HG02588 (cell line): ENCODE measurements at regions not wholly inside any gene's neighbourhood (a gene's known extent, or its start where the extent isn't known, plus 50 kb on each side); places are given as distances from the start of the nearest gene placed in this dataset.
"Not testable (repeated sequence)": the region's sequence is repeated elsewhere in the genome, so short reads cannot be mapped to it uniquely, and the experiment has no call there.

Experiments used
- ATAC-seq: cut with Tn5 transposase; IDR thresholded peaks from one replicate; pipeline ENCODE4 v1.9.1; 2021; ENCODE audit warnings: mild to moderate bottlenecking, moderate library complexity; ENCODE audit not compliant: unreplicated experiment

DNA sequence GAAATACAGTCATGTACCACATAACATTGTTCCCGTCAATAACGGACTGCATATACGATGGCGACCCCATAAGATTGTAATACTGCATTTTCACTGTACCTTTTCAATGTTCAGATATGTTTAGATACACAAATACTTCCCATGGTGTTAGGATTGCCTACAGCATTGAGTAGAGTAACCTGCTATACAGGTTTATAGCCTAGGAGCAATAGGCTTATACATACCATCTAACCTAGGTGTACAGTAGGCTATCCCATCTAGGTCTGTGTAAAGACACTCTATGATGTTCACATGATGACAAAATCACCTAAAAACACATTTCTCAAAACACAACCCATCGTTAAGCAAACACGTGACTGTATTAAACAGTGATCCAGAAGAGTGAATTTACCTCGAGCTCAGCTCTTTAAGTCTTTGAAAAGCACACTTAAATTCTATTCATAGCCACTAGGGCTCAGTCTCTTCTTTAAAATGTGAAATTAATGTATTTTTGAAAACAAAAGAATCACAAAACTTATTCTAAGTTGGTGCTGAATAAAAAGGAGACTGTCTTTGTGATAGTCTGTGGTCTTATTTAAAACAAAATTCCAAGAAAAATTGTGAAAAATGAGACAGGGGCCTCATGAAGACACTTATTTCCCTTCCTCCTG, 239.1 kb upstream of the ARID2 start:
- no peak for ATAC-seq

DNA sequence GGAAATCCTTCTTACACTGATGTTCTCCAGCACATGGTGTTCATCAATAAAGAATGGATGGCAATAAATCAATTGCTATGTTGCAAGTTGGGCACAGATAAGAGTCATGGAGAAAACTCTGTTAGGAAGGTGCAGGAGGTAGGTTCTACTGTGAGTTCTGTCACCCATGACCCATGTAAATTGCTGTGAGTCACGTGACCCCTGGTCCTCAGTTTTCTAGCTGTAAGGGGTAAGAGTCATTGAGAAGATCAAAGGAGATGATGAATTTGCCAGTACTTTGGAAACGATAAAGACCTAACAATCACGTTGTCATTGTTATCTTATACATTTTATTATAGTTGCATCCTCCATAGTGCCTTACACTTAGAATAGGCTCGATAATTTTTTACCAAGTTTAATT, 235.2 kb upstream of the ARID2 start:
- ATAC-seq = no peak

DNA sequence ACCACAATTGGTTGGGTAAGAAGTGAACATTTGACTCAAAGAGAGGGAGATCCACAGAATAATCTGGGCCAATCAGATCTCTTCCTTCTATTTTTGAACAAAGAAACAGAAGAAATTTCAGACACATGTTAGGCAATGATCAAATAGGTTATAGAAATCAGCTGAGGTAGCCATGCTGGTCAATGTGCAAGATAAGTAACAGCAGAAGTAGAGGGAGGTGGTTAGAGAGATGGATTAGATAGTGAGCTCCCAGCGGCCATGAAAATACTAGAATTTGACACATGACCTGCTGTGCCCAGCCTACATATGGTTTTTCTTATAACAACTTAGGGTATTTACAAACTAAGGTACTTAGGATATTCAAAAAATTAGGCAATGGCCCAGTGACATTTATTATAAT, 230.9 kb upstream of the ARID2 start:
- no peak for ATAC-seq

DNA sequence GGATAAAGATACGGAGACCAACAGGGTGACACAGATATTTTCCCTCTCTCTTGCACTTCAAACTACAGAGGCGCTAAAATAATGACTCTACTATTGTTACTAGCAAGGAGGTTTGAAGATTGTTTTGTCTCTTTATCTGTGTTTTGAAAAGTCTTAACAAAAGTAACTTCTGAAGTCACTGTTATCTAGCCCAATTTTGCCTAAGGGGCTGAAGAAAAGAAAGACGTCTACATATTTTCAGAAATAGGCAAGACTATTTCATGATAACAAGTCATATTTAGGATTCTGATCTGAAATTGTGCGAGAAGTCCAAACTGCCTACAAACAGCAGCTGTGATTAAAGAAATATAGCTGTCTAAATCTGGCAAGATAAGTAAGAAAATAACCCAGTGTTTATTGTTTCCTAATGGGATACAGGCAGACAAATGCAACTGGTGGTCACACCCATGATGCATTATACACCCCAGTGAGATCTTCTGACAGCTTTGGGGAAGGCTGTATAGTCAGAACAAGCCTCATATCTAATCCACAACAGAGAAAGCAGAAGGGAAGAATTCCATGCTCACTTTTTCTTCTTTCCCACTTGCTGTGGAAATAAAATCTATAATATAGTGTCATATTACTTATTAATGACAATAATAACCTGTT, 226.9 kb upstream of the ARID2 start:
- no peak for ATAC-seq

DNA sequence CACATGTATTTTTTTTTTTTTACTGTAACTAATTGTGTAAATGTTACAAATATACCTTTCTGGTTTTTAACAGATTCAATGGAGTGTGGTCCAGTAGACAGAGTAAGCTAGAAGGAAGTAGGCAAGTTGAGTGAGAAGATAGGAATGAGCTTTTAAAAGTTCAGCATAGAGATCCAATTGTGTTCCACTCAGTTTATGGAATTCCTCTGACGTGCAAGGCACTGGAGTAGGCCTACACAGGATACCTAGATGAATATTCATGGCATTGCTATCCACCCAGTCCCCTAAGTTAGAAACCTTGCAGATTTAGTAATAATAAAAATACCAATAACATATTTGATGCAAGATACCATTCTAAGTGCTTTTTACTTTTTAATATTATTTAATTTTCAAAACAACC, 225.6 kb upstream of the ARID2 start:
- ATAC-seq = no peak

DNA sequence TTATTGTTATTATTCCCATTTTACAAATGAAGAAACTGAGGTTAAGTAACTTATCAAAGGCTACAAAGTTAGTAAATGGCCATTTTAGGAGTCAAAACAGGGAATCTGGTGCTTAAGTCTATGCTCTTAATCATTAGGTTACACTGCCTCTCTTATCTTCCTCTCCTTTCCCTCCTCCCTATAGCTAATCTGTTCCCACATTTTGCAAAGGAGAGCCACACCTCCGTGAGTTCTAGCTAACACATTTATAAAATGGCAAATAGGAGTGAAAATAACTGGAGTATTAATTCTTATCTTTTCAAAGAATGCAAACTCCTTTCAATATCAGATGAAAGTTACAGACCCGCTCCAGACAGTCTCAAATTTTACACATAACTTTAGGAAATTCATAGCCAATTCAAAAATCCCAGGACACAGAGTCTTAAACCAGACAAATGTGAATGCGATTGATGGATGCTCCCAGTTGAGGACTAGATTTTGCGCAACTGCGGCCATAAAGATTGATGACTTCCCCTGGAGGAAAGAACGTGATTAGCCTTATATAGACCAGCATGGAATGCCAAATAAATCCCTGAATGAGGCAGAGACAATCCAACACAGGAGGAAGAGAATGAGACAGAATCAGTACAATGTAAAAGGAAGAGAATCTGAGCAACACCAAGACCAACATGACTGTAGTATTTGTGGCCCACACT, 225.0 kb upstream of the ARID2 start:
- no peak for ATAC-seq

DNA sequence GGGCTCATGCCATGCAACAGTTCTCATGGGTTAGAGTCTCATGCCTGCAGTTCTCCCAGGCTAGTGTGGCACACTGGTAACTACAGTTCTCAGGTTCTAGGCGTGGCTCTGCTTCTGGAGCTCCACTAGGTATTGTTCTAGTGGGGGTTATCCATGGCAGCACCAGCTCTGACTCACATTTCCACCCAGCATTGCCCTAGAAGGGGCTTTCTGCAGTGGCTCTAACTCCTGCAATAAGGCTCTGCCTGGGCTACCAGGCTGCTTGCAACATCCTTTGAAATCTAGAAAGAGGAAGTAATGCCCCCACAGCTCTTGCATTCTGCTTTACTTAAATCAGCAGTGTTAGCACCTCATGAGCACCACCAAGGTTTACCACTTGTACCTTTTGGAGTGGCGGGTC, 220.3 kb upstream of the ARID2 start:
- ATAC-seq = no peak

DNA sequence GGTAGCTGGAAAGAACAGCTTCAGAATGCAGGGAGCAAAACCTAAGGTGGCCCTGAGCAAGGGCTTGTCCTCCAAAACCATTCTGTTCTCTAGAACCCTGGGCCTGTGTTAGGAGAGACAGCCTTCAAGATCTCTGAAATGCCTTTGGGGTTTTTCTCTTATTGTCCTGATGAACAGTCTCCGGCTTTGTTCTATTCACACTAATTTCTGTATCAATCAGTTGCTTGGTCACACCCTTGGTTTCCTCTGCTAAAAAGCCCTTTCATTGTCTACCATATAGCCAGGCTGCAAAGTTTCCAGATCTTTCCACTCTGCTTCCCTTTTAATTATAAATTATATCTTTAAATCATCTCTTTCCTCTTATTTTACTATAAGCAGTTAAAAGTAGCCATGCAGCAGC, 219.9 kb upstream of the ARID2 start:
- no peak for ATAC-seq

DNA sequence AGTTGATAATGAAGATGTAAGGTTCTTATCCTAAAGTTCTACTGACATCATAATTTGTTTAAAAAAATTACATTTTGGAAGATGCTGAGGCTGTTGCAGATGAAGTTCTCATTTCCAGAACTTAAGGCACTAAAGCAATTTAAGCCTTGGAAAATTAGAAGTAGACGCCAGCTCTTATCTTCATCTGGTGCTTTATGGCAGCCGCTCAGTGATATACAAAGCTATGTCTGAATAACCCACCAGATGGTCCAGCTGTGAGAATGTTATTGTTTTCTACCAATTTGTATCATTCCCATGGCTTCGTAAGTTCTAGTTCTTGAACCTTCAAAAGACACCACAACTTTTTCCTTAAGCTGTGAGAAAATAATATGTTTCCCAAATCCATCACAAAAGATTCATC, 212.1 kb upstream of the ARID2 start:
- ATAC-seq = no peak

DNA sequence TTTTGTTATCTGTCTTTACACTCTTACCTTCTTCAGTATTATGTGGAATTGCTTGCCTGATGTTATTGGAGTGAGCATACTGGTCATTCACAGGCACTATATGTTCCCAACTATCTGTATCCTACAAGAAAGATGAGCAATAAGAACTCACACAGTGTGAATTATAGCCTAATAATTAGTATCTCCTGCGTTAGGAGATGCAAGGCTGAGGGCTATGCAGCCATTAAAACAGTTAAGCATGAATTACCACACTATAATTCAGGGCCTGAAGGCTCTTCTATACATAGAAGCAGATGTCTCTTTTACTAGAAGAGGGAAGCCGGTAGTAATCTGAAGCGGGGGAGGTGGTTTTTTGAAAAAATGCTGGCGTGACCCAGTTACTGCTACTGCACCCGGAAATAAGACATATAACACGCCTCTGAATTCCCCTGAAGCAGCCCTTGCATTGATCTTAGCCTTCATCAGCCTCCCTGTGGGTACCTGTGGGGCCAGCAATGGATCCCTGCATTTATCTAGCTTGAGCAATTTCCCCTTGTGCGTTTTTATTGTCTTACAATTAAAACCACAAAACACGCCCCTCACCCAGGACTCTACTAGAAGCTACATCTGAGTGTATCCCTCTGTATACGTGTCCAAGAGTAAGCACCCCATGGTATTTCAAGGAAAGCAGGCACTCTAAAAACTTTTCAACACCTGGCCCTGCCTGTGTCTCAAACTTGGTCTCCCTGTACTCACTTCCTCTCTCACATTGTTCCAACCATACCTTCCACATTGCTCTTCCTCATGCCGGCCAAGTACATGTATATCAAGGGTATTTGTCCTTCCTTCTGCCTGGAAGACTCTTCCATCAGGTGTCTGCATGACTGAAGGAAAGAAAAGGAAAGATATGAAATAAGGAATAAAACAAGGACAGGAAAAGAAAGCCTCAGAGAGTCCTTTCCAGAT, 210.9 kb upstream of the ARID2 start:
- peak; percentile 59 for ATAC-seq

DNA sequence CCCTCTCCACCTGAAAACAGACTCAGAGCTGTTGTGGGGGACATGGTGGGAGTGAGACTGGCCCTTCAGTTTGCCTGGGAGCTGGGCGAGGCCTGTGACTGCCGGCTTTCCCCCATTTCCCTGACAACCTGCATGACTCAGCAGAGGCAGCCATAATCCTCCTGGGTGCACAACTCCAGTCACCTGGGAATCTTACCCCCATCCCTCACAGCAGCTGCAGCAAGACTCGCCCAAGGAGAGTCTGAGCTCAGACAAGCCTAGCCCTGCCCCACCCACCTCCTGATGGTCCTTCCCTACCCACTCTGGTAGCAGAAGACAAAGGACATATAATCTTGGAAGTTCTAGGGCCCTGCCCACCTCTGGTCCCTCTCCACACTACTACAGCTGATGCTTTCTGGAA, 207.3 kb upstream of the ARID2 start:
- no peak for ATAC-seq

DNA sequence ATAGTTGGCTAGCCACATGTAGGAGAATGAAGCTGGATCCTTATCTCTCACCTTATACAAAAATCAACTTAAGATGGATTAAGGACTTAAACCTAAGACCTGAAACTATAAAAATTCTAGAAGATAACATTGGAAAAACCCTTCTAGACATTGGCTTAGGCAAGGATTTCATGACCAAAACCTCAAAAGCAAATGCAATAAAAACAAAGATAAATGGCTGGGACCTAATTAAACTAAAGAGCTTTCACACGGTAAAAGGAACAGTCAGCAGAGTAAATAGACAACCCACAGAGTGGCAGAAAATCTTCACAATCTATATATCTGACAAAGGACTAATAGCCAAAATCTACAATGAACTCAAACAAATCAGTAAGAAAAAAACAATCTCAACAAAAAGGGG, 202.7 kb upstream of the ARID2 start:
- not testable (repeated sequence) for ATAC-seq

DNA sequence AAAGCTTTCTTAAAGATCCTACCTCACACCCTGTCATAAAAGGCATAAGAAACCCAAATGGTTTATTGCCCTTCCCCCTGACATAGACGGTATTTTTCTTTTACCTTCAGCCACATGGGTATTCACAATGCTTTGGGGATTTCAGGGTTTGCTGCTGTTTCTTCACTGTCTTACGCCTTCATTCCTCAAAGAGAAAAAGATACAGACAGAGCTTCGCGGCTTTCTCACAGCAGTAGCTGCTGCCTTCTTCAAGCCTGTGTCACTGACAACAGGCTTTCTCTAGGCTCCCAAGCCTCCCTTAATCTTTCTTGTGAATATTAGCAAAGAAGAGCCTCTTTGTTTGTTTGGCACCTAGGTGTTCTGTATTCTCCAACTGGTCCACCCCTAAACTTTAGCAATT, 197.4 kb upstream of the ARID2 start:
- ATAC-seq = no peak

DNA sequence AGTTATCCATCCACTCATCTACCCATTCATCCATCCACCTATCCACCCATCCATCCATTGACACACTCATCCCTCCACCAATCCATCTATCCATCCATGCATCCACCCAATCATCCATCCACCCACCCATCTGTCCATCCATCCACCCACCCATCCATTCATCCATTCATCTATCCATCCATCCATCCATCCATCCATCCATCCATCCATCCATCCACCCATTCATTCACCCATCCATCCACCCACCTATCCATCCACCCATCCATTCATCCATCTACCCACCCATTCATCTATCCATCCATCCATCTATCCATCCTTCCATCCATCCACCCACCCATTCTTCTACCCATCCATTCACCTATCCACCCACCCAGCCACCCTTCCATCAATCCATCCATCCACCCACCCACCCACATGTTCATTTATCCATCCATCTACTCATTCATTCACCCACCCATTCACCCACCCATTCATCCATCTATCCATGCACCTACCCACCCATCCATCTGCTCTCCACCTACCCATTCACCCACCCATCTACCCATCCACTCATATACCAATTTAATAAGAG, 193.8 kb upstream of the ARID2 start:
- no peak for ATAC-seq

DNA sequence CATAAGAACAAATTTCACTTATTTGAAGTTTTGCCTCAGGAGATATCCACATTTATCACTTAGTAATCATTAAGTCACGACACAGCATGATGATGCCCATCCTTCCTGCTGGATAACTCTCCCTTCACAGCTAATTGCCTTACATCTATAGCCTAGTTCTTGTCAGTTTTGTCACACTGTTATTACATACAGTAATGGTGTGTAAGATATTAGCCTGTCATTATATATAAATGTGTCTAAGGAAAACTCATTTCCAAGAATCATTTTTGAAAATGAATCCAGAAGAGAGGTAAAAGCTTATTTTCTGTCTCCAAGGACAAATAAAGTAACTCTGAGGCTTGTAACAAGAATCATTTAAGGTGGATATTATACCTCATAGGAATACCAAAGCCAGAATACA, 193.2 kb upstream of the ARID2 start:
- no peak for ATAC-seq

DNA sequence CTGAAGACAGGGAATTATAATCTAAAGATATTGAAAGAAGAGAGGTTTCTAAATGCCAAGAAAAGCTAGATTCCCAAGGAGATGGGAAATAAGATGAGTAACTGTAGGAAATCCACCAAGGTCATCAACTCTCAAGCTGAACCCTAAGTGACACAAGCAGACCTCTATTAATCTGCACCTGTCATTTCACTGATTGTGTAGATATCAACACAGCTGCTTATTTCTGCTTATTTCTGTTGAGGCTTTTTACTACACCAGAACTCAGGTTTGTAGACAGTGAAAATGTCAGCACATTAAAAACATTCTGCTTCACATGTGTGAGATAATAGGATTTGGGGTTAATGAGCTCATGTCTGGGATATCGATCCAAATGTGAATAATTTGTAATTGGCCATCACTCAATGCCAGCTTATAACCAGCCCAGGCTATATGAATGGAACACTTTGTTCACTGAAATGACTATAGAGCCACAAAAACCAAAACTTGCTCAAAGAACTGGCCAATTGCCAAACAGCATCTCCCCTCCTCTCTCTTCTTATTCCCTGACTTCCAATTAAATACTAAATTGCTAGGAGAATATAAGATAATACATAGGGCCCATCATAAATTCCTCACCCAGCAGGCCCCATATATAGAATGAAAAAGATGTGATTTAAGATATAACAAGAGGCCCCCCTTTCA, 188.7 kb upstream of the ARID2 start:
- ATAC-seq = no peak

DNA sequence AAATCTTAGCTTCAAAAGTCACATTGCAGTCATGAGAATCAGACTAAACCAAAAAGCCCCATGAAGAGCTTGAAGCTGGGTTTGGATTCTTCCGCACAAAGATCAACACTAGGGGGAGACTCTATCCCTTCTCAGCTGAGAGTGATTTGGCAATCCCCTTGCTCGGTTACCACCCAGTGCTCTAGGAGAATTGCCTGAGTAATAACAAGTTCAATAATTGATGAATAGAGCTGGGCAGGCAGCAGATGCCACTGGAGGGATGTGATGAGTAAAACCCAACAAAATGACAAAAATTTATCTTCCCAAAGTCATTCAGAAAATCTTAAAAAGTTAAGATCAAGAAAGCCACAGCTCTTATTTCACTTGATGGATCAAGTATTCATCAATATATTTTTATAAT, 185.6 kb upstream of the ARID2 start:
- peak; percentile 88 for ATAC-seq

DNA sequence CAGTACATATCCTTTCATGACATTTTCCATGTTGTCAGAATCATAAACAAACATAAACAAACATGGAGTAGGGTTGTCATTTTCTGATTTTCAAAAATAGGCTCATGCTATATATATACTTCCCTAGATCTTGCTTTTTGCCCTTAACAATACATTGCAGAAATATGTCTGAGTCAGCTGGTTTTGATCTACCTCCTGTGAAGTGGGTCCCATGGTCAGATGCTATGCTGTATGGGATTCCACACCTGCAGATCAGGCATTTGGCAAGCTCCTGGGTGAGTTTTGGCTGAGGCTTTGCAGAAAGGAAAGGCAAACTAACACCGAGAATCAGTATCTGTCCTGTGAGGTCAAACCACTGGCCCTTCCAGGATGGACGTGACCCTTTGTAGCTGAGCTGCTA, 183.0 kb upstream of the ARID2 start:
- no peak for ATAC-seq

DNA sequence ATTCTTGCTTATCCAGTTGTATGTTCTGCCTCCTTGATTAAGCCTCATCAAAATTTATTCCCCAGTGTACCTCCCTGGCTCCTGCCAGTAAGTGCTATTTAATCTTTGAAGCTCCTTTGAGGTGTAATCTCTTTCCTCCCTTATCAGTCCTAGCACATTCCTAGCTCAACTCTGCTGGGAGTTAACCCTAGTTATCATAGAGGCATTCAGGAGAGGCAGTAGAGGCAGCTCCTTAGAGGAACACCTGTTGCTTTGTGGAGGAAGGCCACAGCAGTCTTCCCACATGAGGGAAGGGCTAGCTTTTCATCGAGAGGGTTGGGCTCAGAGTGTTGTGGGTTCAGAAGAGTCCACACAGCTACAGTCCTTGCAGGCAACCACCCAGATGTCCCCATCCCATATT, 182.4 kb upstream of the ARID2 start:
- ATAC-seq = no peak

DNA sequence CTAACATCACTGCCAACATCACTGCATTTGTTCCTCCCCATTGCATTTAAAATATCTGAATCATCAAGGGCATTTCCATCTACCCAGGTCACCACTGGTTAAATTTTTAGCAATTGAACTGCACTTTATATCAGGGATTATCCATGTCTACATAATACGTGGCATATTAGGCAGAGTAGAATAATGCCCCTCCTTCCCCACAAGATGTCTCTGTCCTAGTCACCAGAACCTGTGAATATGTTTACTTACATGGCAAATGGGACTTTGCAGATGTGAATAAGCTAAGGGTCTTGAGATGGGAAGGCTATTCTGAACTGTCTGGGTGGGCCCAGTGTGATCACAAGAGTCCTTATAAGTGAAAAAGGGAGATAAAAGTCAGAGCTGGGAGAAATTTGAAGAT, 181.7 kb upstream of the ARID2 start:
- ATAC-seq = no peak
